Testis (tissue), 2 donors: ENCODE measurements at regions not wholly inside any gene's neighbourhood (a gene's known extent, or its start where the extent isn't known, plus 50 kb on each side); places are given as distances from the start of the nearest gene placed in this dataset.

Experiments used
- CTCF ChIP-seq, 3 experiments: fragments of 450-650 bp in 2 of 3; fragments of 200-600 bp in 1 of 3; sonication (generic) in 1 of 3; IDR thresholded peaks; one replicate each; pipeline ENCODE4 v1.5.1; 2016 to 2019; ENCODE audit warnings: antibody characterized with exemption in 3 of 3, mild to moderate bottlenecking in 2 of 3, moderate library complexity in 1 of 3
- POLR2A ChIP-seq: fragments of 450-650 bp; IDR thresholded peaks from one replicate; pipeline ENCODE4 v1.6.1; 2017; ENCODE audit warnings: antibody characterized with exemption, mild to moderate bottlenecking, moderate library complexity

- no peak for TF ChIP-seq CTCF (IDR thresholded peaks at IDR 0.05)
- no peak for TF ChIP-seq POLR2A
Observed at GRCh38 chr3:163692494-163692893, 1385.8 kb downstream of the SI start.
